Astrocyte of the hippocampus (primary cell): ENCODE measurements at regions not wholly inside any gene's neighbourhood (a gene's known extent, or its start where the extent isn't known, plus 50 kb on each side); places are given as distances from the start of the nearest gene placed in this dataset.
"Not testable (repeated sequence)": the region's sequence is repeated elsewhere in the genome, so short reads cannot be mapped to it uniquely, and the experiment has no call there.

Experiments
- DNase-seq: peaks from one replicate; pipeline ENCODE4 v3.0.0; 2011; ENCODE audit warnings: low read depth, low spot score

DNA sequence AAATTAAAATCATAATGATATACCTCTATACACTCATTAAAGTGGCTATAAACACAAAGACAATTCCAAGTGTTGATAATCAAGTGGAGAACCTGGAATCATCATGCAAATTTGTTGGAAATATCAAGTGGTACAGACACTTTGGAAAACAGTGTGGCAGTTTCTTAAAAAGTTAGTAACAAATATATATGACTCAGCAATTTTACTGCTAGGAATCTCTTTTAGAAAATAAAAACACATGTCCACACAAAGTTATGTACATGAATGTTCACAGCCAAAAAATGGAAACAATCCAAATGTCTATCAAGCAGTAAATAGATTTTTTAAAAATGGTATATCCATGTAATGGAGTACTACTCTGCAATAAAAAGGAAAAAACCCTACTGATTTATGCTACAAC, 375.6 kb downstream of the HLX start:
- no peak for DNase-seq

DNA sequence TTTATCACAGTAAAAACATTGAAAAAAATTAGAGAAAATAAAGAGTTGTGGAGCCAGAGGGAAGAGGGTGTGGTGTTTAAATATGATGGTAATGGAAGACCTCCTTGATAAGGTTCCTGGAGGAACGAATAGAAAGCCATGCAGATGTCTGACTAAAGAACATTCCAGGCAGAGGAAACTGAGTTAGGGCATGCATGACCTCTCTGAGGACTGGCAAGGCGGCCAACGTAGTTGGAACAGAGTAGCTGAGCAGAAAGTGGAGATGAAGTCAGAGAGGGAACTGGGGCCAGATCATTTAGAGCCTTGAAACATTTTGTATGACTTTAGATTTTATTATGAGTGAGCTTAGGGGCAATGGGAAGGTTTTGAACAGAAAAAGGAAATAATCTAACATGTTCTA, 377.5 kb downstream of the HLX start:
- no peak for DNase-seq

GRCh38 chr1:221257548-221257947, 378.3 kb downstream of the HLX start:
- DNase-seq = not testable (repeated sequence)

- DNase-seq = not testable (repeated sequence)
Measured at GRCh38 chr1:221262677-221263076, 383.4 kb downstream of the HLX start.

DNA sequence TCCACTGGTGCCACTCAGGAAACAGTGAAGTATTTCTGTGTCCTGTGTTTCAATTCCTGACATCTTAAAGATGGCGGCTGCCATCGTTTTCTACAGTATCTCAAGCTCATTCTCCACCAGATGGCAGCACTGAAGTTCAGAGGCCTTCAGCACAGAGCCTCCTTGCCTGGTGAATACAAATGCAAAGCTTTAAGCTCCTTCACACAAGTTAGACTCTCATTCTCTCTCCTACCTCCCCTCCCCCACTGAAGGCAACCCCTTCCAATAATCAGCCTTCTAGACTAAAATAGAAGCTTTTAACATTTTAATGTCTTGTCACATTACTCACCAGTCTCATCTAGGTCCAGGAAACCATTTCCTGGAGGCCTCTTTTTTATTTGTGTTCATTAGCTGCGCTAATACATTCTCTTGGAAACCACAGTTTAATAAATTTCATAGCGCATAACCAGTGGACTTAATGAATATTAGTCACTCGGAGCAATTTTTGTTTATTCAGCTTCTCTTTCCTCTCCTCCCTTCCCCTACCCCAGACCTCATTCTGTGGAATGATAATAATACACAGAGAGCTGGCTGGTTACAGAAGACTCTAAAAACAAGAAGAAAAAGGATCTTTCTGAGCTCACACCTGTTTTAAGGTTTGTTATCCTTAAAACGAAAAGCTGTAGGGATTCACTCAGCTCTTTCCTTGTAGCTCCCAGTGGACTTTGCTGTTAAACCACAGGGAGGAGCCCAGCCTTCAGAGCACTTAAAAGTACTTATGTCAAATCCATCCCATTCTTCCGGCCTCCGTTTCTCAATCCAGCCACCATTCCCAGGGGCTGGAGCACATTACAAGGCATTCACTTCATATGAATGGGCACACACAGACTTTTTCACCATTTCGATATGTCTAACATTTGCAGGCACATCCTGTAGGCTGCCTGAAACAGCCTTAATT, 384.9 kb downstream of the HLX start:
- DNase-seq = peak; percentile 84

- DNase-seq = no peak
Measured at GRCh38 chr1:221264848-221265247, 385.6 kb downstream of the HLX start.

DNA sequence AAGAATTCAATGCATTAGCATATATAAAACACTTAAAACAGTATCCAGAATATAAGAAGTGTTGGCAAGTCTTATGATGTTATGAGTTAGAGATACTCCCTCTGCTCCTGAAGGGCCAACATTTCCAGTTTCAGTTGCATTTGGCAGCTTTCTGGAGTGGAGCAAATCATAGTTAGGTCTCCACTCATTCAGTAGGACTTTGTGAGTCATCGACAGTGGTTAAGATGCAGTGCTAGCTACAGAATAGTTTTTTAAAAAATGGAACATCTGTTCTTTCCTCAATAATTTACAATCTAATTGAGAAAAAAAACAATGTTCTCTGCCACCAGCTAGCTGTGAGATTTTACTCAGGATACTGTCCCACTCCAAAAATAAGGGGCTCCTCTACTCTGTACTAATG, 389.1 kb downstream of the HLX start:
- peak; percentile 66 for DNase-seq

DNA sequence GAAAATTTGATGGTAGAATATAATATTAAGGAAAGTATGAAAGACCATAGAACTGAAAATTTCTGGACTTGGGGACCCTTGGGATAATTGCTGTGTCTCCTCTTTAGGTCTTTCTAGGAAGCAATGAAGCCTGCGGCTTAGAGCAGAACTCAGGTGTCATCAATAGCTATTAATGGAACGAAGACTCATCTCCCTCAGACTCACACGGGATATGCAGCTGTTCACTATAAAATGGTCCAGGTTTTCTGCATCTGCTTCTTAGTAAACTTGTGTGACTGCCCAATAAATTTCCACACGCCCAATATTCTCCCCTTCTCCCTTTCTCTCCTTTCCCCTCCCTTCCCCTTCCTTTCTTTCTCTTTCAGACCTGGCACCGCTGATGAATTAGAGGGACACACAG, 392.5 kb downstream of the HLX start:
- DNase-seq = no peak

DNA sequence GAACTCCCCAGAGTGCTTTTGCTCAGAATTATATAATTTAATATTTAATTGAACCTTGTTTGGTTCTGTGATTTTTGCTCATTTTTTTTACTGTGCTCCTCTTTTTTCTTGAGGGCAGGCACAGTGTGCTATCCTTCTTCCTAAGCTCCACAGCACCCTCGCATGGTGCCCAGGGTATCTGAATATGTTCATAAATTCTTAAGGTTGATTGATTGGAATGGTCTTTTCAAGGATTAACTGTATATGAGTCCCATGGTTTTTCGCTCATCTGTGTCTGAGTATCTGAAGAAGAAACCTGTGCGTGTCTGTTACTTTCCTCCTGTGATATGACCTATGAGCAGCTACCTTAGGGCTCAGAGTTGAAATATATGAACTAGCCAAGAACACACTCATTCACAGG, 393.7 kb downstream of the HLX start:
- no peak for DNase-seq

GRCh38 chr1:221274373-221274772, 395.1 kb downstream of the HLX start:
- no peak for DNase-seq

- DNase-seq = peak; percentile 27
Measured at GRCh38 chr1:221276896-221277409, 397.7 kb downstream of the HLX start.

DNA sequence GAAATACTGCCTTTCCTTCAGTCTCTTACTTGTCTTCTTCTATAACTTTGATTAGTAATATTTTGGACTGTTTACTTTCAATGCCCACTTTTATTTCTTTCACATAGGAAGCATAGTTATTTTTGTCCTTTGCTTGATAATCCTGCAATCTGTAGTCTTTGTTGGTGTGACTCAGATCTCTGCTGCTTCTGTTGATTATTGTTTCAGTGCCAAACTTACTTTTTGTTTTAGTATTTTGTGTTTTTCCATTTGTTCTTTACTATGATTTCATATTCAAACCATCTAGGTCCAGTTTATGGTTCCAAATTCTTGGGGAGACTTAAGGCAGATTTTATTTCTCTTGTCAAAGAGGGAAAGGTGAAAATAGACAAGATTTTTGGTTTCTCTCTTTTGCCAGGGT, 399.9 kb downstream of the HLX start:
- DNase-seq = no peak

- DNase-seq = no peak
Measured at GRCh38 chr1:221283532-221283931, 404.3 kb downstream of the HLX start.

GRCh38 chr1:221284028-221284427, 404.8 kb downstream of the HLX start:
- DNase-seq = peak; percentile 59

DNA sequence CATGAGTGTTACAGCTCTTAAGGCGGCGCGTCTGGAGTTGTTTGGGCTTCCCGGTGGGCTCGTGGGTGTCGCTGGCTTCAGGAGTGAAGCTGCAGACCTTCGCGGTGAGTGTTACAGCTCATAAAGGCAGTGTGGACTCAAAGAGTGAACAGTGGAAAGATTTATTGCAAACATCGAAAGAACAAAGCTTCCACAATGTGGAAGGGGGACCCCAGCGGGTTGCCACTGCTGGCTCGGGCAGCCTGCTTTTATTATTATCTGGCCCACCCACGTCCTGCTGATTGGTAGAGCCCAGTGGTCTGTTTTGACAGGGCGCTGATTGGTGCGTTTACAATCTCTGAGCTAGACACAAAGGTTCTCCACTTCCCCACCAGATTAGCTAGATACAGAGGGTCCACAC, 405.7 kb downstream of the HLX start:
- DNase-seq = not testable (repeated sequence)

- DNase-seq = not testable (repeated sequence)
Measured at GRCh38 chr1:221285458-221286210, 406.4 kb downstream of the HLX start.

GRCh38 chr1:221286399-221286798, 407.2 kb downstream of the HLX start:
- DNase-seq = peak; percentile 16

DNA sequence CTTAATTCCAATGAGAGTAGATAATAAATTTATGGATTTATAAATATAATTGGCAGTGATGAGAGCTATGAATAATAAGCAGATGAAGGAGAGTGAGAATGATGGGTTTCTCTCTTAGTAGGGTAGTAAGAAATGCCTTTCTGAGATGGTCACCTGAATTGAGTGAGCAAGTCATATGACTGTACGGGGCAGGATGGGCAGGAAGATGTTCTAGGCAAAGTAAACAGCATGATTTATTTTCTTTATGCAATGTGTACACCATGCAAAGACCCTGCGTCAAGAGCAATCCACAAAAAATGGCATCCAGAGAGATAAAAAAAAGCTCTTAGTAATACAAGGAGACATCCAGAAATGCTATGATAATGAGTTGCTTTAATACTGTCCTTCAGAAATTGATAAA, 409.9 kb downstream of the HLX start:
- DNase-seq = no peak

DNA sequence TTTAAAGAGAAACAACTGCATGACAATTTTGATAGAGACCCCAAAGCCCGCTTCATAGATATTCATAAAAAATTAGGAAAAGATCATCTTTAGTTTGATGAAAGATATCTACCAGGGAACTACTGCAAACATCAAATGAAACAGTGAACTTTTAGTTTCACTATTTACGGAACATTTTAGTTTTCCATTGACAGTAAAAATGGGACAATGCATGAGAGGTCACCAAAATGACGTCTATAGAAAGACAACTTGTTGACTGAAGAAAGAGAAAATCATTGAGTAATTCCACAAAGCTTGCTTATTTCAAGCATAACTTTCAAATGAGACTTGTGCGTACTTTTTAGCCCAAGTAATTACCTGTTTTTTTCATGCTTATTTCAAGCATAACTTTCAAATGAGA, 411.4 kb downstream of the HLX start:
- DNase-seq = no peak

DNA sequence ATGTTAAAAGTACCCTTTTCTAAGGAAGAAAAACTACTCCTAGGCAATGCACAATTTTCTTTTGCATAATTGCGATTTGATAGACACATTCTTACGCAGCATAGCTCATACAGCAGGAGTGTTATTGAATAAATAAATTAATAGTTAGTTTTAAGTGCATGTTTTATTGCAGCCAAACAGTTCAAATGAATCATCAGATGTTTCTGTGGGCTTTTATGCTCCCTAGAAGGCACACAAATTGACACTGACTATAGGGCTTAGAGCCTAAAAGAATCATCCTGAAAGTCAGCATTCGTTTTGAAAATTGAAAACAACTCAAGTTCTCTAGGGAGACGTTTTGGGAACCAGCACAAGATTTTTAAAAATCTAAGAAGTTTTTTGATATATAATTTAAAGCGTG, 411.9 kb downstream of the HLX start:
- DNase-seq = no peak

DNA sequence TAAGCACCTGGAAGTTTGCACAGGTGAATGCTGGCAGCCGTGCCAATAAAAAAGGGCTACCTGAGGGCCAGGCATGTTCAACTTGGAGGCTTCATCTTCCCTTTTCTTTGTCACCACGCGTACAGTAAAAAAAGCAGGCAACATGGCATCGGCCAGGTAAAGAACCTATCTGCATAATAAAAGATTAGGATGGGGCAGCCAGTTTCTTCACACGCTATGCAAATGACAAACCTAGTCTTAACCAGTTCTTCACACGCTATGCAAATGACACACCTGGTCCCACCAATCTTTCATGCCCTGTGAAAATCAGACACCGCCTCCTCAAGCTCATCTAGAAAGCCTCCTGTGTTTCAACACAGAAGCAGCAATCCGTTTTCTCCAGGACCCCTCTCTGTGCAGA, 413.4 kb downstream of the HLX start:
- DNase-seq = no peak

DNA sequence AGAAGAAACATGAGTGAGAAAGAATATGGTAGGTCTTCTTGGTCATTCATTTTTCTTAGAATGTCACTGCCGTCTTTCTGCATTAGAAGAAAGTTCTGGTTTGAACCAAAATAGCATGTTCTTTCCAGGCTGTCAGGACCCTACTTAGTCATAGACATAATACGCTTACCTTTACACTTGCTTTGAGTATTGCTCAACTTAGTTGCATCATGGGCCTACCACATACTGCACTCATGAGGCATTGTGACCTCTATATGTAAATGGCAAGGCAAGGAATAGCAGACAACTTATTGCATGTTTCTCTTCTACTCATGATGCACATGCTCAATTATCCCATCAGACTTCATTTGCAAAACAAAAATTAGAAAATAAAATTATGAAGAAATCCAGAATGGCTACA, 415.0 kb downstream of the HLX start:
- DNase-seq = no peak

GRCh38 chr1:221302357-221302756, 423.1 kb downstream of the HLX start:
- DNase-seq = no peak
